ENCODE measurements at regions not wholly inside any gene's neighbourhood (a gene's known extent, or its start where the extent isn't known, plus 50 kb on each side); places are given as distances from the start of the nearest gene placed in this dataset.

- H3K4me3 Mint-ChIP-seq = no peak overlapping the region
Measured at GRCh38 chr2:14270036-14270582, 362.4 kb upstream of the LRATD1 start.

GRCh38 chr2:14272396-14273075 lies 360.0 kb upstream of the LRATD1 start:
- no peaks in the 10 kb centered on the region for H3K27me3 Mint-ChIP-seq (ENCODE audit: insufficient read depth, low read depth, poor library complexity)
- TF ChIP-seq, protein P1, sequence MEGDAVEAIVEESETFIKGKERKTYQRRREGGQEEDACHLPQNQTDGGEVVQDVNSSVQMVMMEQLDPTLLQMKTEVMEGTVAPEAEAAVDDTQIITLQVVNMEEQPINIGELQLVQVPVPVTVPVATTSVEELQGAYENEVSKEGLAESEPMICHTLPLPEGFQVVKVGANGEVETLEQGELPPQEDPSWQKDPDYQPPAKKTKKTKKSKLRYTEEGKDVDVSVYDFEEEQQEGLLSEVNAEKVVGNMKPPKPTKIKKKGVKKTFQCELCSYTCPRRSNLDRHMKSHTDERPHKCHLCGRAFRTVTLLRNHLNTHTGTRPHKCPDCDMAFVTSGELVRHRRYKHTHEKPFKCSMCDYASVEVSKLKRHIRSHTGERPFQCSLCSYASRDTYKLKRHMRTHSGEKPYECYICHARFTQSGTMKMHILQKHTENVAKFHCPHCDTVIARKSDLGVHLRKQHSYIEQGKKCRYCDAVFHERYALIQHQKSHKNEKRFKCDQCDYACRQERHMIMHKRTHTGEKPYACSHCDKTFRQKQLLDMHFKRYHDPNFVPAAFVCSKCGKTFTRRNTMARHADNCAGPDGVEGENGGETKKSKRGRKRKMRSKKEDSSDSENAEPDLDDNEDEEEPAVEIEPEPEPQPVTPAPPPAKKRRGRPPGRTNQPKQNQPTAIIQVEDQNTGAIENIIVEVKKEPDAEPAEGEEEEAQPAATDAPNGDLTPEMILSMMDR (conservative IDR thresholded peaks at IDR 0.05; ENCODE audit: low read depth in 2 of 2) = no peak
- TF ChIP-seq ZNF331 (CRISPR knock-in tag; IDR thresholded peaks at IDR 0.05; ENCODE audit: low read depth) (no peak), ZNF114 (CRISPR knock-in tag; IDR thresholded peaks at IDR 0.05) (no peak), EZH2 (IDR thresholded peaks at IDR 0.05; ENCODE audit: low read depth, unreplicated experiment) (no peak)
- no peaks in the 10 kb centered on the region for H3K4me1 Mint-ChIP-seq
- H3K4me3 Mint-ChIP-seq = no peak overlapping the region
- no peaks in the 10 kb centered on the region for H3F3A ChIP-seq (replicated peaks; ENCODE audit: low read depth)
- no peak overlapping the region for H3K27ac ChIP-seq (ENCODE audit: low read depth)
- no peaks in the 10 kb centered on the region for H3K4me1 ChIP-seq (ENCODE audit: insufficient read depth)
- peaks cover 20% of the 10 kb centered on the region for H3K9me3 Mint-ChIP-seq
- H3K36me3 Mint-ChIP-seq (ENCODE audit: low read depth) = peaks cover 16% of the 10 kb centered on the region
- no peak overlapping the region for H3K27ac Mint-ChIP-seq
- H3K27me3 ChIP-seq (ENCODE audit: insufficient read depth) = no peaks in the 10 kb centered on the region
- no peak overlapping the region for H3K4me2 ChIP-seq
- H3K36me3 ChIP-seq (ENCODE audit: insufficient read depth) = no peaks in the 10 kb centered on the region
- H4K20me1 ChIP-seq (replicated peaks; ENCODE audit: insufficient read depth) = no peaks in the 10 kb centered on the region
- no peak for DNase-seq (ENCODE audit: low spot score)
- no peak for ATAC-seq
- peaks cover 8% of the 10 kb centered on the region; the same call in 1 of the 2 replicates for H3K9me2 ChIP-seq (ENCODE audit: insufficient read depth)
- no peak overlapping the region for H3K4me3 ChIP-seq
- H2AFZ ChIP-seq = 0 out of 2 replicates have a peak overlapping the region, but pooled peaks have one; percentile 10
- no peaks in the 10 kb centered on the region for H3K79me2 ChIP-seq (replicated peaks; ENCODE audit: insufficient read depth)

More at GRCh38 chr2:14270036-14270582, 362.4 kb upstream of the LRATD1 start:
- ATAC-seq (no peak), DNase-seq (ENCODE audit: low spot score) (no peak)
- Histone ChIP-seq H3F3A (replicated peaks; ENCODE audit: low read depth) (no peaks in the 10 kb centered on the region), H3K27ac (ENCODE audit: low read depth) (no peak overlapping the region), H3K4me1 (ENCODE audit: insufficient read depth) (no peaks in the 10 kb centered on the region), H4K20me1 (replicated peaks; ENCODE audit: insufficient read depth) (no peaks in the 10 kb centered on the region), H3K4me2 (no peak overlapping the region), H3K79me2 (replicated peaks; ENCODE audit: insufficient read depth) (no peaks in the 10 kb centered on the region), H2AFZ (no peak overlapping the region), H3K4me3 (no peak overlapping the region), H3K9me2 (ENCODE audit: insufficient read depth) (peaks cover 8% of the 10 kb centered on the region; the same call in 1 of the 2 replicates), H3K36me3 (ENCODE audit: insufficient read depth) (no peaks in the 10 kb centered on the region), H3K27me3 (ENCODE audit: insufficient read depth) (no peaks in the 10 kb centered on the region)
- H3K4me1 Mint-ChIP-seq = no peaks in the 10 kb centered on the region
- peaks cover 16% of the 10 kb centered on the region for H3K36me3 Mint-ChIP-seq (ENCODE audit: low read depth)
- H3K9me3 Mint-ChIP-seq = peaks cover 20% of the 10 kb centered on the region
- TF ChIP-seq CREB1 (CRISPR knock-in tag; IDR thresholded peaks at IDR 0.05; ENCODE audit: low read depth) (no peak), NANOG (IDR thresholded peaks at IDR 0.05; ENCODE audit: borderline replicate concordance) (no peak), JUNB (IDR thresholded peaks at IDR 0.05; ENCODE audit: unreplicated experiment) (no peak)
- no peaks in the 10 kb centered on the region for H3K27me3 Mint-ChIP-seq (ENCODE audit: insufficient read depth, low read depth, poor library complexity)
- no peak overlapping the region for H3K27ac Mint-ChIP-seq

- H2AFZ ChIP-seq = no peak overlapping the region
- Mint-ChIP-seq H3K9me3 (peaks cover 17% of the 10 kb centered on the region), H3K4me1 (no peaks in the 10 kb centered on the region)
- no peak for TF ChIP-seq EZH2phosphoT487 (IDR thresholded peaks at IDR 0.05; ENCODE audit: unreplicated experiment)
- TF ChIP-seq ETS1 (IDR thresholded peaks at IDR 0.05) = no peak
- TF ChIP-seq, protein P2, sequence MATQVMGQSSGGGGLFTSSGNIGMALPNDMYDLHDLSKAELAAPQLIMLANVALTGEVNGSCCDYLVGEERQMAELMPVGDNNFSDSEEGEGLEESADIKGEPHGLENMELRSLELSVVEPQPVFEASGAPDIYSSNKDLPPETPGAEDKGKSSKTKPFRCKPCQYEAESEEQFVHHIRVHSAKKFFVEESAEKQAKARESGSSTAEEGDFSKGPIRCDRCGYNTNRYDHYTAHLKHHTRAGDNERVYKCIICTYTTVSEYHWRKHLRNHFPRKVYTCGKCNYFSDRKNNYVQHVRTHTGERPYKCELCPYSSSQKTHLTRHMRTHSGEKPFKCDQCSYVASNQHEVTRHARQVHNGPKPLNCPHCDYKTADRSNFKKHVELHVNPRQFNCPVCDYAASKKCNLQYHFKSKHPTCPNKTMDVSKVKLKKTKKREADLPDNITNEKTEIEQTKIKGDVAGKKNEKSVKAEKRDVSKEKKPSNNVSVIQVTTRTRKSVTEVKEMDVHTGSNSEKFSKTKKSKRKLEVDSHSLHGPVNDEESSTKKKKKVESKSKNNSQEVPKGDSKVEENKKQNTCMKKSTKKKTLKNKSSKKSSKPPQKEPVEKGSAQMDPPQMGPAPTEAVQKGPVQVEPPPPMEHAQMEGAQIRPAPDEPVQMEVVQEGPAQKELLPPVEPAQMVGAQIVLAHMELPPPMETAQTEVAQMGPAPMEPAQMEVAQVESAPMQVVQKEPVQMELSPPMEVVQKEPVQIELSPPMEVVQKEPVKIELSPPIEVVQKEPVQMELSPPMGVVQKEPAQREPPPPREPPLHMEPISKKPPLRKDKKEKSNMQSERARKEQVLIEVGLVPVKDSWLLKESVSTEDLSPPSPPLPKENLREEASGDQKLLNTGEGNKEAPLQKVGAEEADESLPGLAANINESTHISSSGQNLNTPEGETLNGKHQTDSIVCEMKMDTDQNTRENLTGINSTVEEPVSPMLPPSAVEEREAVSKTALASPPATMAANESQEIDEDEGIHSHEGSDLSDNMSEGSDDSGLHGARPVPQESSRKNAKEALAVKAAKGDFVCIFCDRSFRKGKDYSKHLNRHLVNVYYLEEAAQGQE (IDR thresholded peaks at IDR 0.05; ENCODE audit: unreplicated experiment) = no peak
- TF ChIP-seq ZNF114 (CRISPR knock-in tag; IDR thresholded peaks at IDR 0.05) = no peak
- no peak for TF ChIP-seq ZNF331 (CRISPR knock-in tag; IDR thresholded peaks at IDR 0.05; ENCODE audit: low read depth)
Measured at GRCh38 chr2:14273650-14274049, 358.9 kb upstream of the LRATD1 start.

More at GRCh38 chr2:14273650-14274049, 358.9 kb upstream of the LRATD1 start:
- no peaks in the 10 kb centered on the region for H3K36me3 ChIP-seq (ENCODE audit: insufficient read depth)
- H3K4me3 ChIP-seq = no peak overlapping the region
- Mint-ChIP-seq H3K27me3 (ENCODE audit: insufficient read depth, low read depth, poor library complexity) (no peaks in the 10 kb centered on the region), H3K36me3 (ENCODE audit: low read depth) (peaks cover 16% of the 10 kb centered on the region), H3K27ac (no peak overlapping the region), H3K4me3 (no peak overlapping the region)
- no peaks in the 10 kb centered on the region for H3K79me2 ChIP-seq (replicated peaks; ENCODE audit: insufficient read depth)
- H3K4me2 ChIP-seq = no peak overlapping the region
- H3K9me2 ChIP-seq (ENCODE audit: insufficient read depth) = peaks cover 8% of the 10 kb centered on the region; the same call in 1 of the 2 replicates
- no peaks in the 10 kb centered on the region for H3F3A ChIP-seq (replicated peaks; ENCODE audit: low read depth)
- no peaks in the 10 kb centered on the region for H3K4me1 ChIP-seq (ENCODE audit: insufficient read depth)
- no peaks in the 10 kb centered on the region for H4K20me1 ChIP-seq (replicated peaks; ENCODE audit: insufficient read depth)
- no peak overlapping the region for H3K27ac ChIP-seq (ENCODE audit: low read depth)
- no peak for ATAC-seq
- H3K27me3 ChIP-seq (ENCODE audit: insufficient read depth) = no peaks in the 10 kb centered on the region
- no peak for DNase-seq (ENCODE audit: low spot score)
